ENCODE measurements at regions not wholly inside any gene's neighbourhood (a gene's known extent, or its start where the extent isn't known, plus 50 kb on each side); places are given as distances from the start of the nearest gene placed in this dataset.

- Histone ChIP-seq H2AFZ (ENCODE audit: low read length) (no peak overlapping the region), H3K9me3 (replicated peaks; ENCODE audit: insufficient read depth, low read length) (no peaks in the 10 kb centered on the region), H3K4me3 (ENCODE audit: low read length) (no peak overlapping the region), H3K4me2 (ENCODE audit: low read depth, low read length) (no peak overlapping the region), H3K4me1 (ENCODE audit: low read length) (no peaks in the 10 kb centered on the region), H3K9me2 (replicated peaks; ENCODE audit: insufficient read depth, low read length) (no peaks in the 10 kb centered on the region), H3K79me2 (ENCODE audit: low read length) (no peaks in the 10 kb centered on the region), H3K36me3 (replicated peaks; ENCODE audit: insufficient read depth, low read length) (no peaks in the 10 kb centered on the region), H3K9ac (ENCODE audit: low read length) (no peak overlapping the region), H3K27me3 (replicated peaks; ENCODE audit: insufficient read depth, low read length) (no peaks in the 10 kb centered on the region), H4K20me1 (ENCODE audit: insufficient read depth, low read length) (no peaks in the 10 kb centered on the region), H3K27ac (ENCODE audit: low read length) (no peak overlapping the region), H3F3A (ENCODE audit: insufficient read depth, low read length) (no peaks in the 10 kb centered on the region)
- DNase-seq, result no peak
- TF ChIP-seq EZH2 (optimal IDR thresholded peaks at IDR 0.05; ENCODE audit: low read depth, low read length) (no peak), EZH2phosphoT487 (IDR thresholded peaks at IDR 0.05; ENCODE audit: low read length) (no peak)
- TF ChIP-seq, protein P1, sequence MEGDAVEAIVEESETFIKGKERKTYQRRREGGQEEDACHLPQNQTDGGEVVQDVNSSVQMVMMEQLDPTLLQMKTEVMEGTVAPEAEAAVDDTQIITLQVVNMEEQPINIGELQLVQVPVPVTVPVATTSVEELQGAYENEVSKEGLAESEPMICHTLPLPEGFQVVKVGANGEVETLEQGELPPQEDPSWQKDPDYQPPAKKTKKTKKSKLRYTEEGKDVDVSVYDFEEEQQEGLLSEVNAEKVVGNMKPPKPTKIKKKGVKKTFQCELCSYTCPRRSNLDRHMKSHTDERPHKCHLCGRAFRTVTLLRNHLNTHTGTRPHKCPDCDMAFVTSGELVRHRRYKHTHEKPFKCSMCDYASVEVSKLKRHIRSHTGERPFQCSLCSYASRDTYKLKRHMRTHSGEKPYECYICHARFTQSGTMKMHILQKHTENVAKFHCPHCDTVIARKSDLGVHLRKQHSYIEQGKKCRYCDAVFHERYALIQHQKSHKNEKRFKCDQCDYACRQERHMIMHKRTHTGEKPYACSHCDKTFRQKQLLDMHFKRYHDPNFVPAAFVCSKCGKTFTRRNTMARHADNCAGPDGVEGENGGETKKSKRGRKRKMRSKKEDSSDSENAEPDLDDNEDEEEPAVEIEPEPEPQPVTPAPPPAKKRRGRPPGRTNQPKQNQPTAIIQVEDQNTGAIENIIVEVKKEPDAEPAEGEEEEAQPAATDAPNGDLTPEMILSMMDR (IDR thresholded peaks at IDR 0.05; ENCODE audit: low read length), result no peak
These were observed 588.9 kb upstream of the TMEFF2 start for GRCh38 chr2:192783643-192784042.

DNA sequence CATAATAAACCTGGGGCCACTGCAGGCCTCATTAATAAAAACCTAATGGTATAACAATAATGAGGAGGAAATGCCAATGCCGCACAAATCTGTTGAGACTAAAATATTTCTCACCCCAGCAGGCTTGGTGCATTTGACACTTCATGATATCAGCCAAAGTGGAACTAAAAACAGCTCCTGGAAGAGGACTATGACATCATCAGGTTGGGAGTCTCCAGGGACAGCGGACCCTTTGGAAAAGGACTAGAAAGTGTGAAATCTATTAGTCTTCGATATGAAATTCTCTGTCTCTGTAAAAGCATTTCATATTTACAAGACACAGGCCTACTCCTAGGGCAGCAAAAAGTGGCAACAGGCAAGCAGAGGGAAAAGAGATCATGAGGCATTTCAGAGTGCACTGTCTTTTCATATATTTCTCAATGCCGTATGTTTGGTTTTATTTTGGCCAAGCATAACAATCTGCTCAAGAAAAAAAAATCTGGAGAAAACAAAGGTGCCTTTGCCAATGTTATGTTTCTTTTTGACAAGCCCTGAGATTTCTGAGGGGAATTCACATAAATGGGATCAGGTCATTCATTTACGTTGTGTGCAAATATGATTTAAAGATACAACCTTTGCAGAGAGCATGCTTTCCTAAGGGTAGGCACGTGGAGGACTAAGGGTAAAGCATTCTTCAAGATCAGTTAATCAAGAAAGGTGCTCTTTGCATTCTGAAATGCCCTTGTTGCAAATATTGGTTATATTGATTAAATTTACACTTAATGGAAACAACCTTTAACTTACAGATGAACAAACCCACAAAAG, 580.9 kb upstream of the TMEFF2 start:
- Histone ChIP-seq H3K36me3 (replicated peaks; ENCODE audit: insufficient read depth, low read length) (no peaks in the 10 kb centered on the region), H3K9me3 (replicated peaks; ENCODE audit: insufficient read depth, low read length) (no peaks in the 10 kb centered on the region), H3K4me3 (ENCODE audit: low read length) (no peak overlapping the region), H2AFZ (ENCODE audit: low read length) (no peak overlapping the region), H3K4me2 (ENCODE audit: low read depth, low read length) (no peak overlapping the region), H4K20me1 (ENCODE audit: insufficient read depth, low read length) (no peaks in the 10 kb centered on the region), H3K9ac (ENCODE audit: low read length) (no peak overlapping the region), H3K9me2 (replicated peaks; ENCODE audit: insufficient read depth, low read length) (no peaks in the 10 kb centered on the region), H3K27ac (ENCODE audit: low read length) (no peak overlapping the region), H3K4me1 (ENCODE audit: low read length) (no peaks in the 10 kb centered on the region), H3F3A (ENCODE audit: insufficient read depth, low read length) (no peaks in the 10 kb centered on the region), H3K79me2 (ENCODE audit: low read length) (no peaks in the 10 kb centered on the region), H3K27me3 (replicated peaks; ENCODE audit: insufficient read depth, low read length) (no peaks in the 10 kb centered on the region)
- no peak for DNase-seq
- no peak for TF ChIP-seq EZH2phosphoT487 (IDR thresholded peaks at IDR 0.05; ENCODE audit: low read length)
- no peak for TF ChIP-seq EZH2 (optimal IDR thresholded peaks at IDR 0.05; ENCODE audit: low read depth, low read length)
- TF ChIP-seq, protein P1 (IDR thresholded peaks at IDR 0.05; ENCODE audit: low read length), result no peak

- Histone ChIP-seq H3K79me2 (ENCODE audit: low read length) (no peaks in the 10 kb centered on the region), H3K9me3 (replicated peaks; ENCODE audit: insufficient read depth, low read length) (no peaks in the 10 kb centered on the region), H3K27me3 (replicated peaks; ENCODE audit: insufficient read depth, low read length) (no peaks in the 10 kb centered on the region), H3K4me3 (ENCODE audit: low read length) (no peak overlapping the region), H3K27ac (ENCODE audit: low read length) (no peak overlapping the region), H3F3A (ENCODE audit: insufficient read depth, low read length) (no peaks in the 10 kb centered on the region), H4K20me1 (ENCODE audit: insufficient read depth, low read length) (no peaks in the 10 kb centered on the region), H3K9me2 (replicated peaks; ENCODE audit: insufficient read depth, low read length) (no peaks in the 10 kb centered on the region), H2AFZ (ENCODE audit: low read length) (no peak overlapping the region), H3K4me1 (ENCODE audit: low read length) (no peaks in the 10 kb centered on the region), H3K9ac (ENCODE audit: low read length) (no peak overlapping the region), H3K36me3 (replicated peaks; ENCODE audit: insufficient read depth, low read length) (no peaks in the 10 kb centered on the region), H3K4me2 (ENCODE audit: low read depth, low read length) (no peak overlapping the region)
- no peak for DNase-seq
- TF ChIP-seq EZH2 (optimal IDR thresholded peaks at IDR 0.05; ENCODE audit: low read depth, low read length) (no peak), EZH2phosphoT487 (IDR thresholded peaks at IDR 0.05; ENCODE audit: low read length) (no peak)
- TF ChIP-seq, protein P1 (IDR thresholded peaks at IDR 0.05; ENCODE audit: low read length), result no peak
These were observed 580.3 kb upstream of the TMEFF2 start for GRCh38 chr2:192775011-192775410.
